ENCODE measurements at regions not wholly inside any gene's neighbourhood (a gene's known extent, or its start where the extent isn't known, plus 50 kb on each side); places are given as distances from the start of the nearest gene placed in this dataset.

DNA sequence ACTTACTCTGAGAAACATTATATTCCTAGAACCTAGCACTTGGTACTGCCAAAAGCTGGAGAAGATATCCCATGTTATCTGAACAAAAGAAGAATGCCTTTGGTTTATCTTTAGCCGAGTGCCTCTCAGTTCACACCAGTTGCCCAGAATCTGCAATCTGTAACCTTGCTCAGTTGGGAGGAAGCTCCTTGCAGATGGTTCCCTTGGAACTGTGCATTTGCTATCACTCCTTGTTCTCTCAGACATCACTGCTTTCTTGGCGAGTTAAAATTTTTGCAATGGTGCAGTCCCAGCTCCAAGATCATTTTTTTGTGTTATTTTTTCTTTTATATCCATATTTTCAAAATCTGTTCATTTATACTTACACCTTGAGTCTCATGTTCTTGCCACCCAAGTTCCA, 446.5 kb downstream of the KCNJ2 start:
- TF ChIP-seq FOXP2 (optimal IDR thresholded peaks at IDR 0.05; ENCODE audit: control extremely low read depth, extremely low read length, insufficient read depth) (no peak), EZH2 (IDR thresholded peaks at IDR 0.05) (no peak)
